Fibroblast of villous mesenchyme (primary cell): ENCODE measurements at regions not wholly inside any gene's neighbourhood (a gene's known extent, or its start where the extent isn't known, plus 50 kb on each side); places are given as distances from the start of the nearest gene placed in this dataset.

Experiments used
- DNase-seq: peaks from one replicate; pipeline ENCODE4 v3.0.0-alpha.2; 2010; ENCODE audit warnings: low read depth
- H3K4me3 ChIP-seq: 2 replicates; pipeline ENCODE4 v1.5.1; 2011; ENCODE audit warnings: low read depth, mild to moderate bottlenecking, low read length
- CTCF ChIP-seq: IDR thresholded peaks from 2 replicates; pipeline ENCODE4 v1.5.1; 2012; ENCODE audit warnings: low read depth, mild to moderate bottlenecking, low read length; ENCODE audit not compliant: insufficient read depth

GRCh38 chr20:40811004-40811403 lies 122.0 kb upstream of the MAFB start:
- H3K4me3 ChIP-seq = no peak overlapping the region
- no peak for DNase-seq
- no peak for TF ChIP-seq CTCF

- DNase-seq = no peak
- TF ChIP-seq CTCF = no peak
- no peak overlapping the region for H3K4me3 ChIP-seq
Measured at GRCh38 chr20:40811660-40812414, 122.8 kb upstream of the MAFB start.

- no peak overlapping the region for H3K4me3 ChIP-seq
- DNase-seq = no peak
- TF ChIP-seq CTCF = no peak
Measured at GRCh38 chr20:40812415-40812925, 123.4 kb upstream of the MAFB start.

GRCh38 chr20:40813029-40813431 lies 124.0 kb upstream of the MAFB start:
- no peak overlapping the region for H3K4me3 ChIP-seq
- no peak for TF ChIP-seq CTCF
- no peak for DNase-seq

GRCh38 chr20:40813708-40814630 lies 124.9 kb upstream of the MAFB start:
- no peak overlapping the region for H3K4me3 ChIP-seq
- no peak for TF ChIP-seq CTCF
- DNase-seq = no peak

- DNase-seq = no peak
- TF ChIP-seq CTCF = no peak
- H3K4me3 ChIP-seq = no peak overlapping the region
Measured at GRCh38 chr20:40814631-40814960, 125.6 kb upstream of the MAFB start.
